HepG2 (cell line): ENCODE measurements at regions not wholly inside any gene's neighbourhood (a gene's known extent, or its start where the extent isn't known, plus 50 kb on each side); places are given as distances from the start of the nearest gene placed in this dataset.

ENCODE experiments used
- ATAC-seq: fragments of 200-7000 bp; cut with Tn5 transposase; 3 replicates; pipeline ENCODE4 v1.9.1; 2020; ENCODE audit warnings: mild to moderate bottlenecking, moderate library complexity
- BruUV-seq: library from RNA; stranded (reverse); fragments of 400-500 nt; replicated peaks from 2 replicates; lab custom pipeline; 2021; lab: Mats Ljungman, UMichigan
- CTCF ChIA-PET: fragments of 300-600 bp; formaldehyde crosslinking; extraction: SDS; loops from one replicate; lab custom pipeline; 2021; ENCODE audit warnings: low total read pairs, inconsistent platforms, low intra/inter-chr PET ratio; lab: Yijun Ruan, JAX
- POLR2A ChIA-PET: fragments of 350-600 bp; sonication (Branson Sonifier 250); formaldehyde crosslinking; loops from one replicate; lab custom pipeline; 2020; ENCODE audit warnings: antibody characterized with exemption, inconsistent platforms; lab: Yijun Ruan, JAX
- DNase-seq: peaks from one replicate; pipeline ENCODE4 v3.0.0-alpha.2; 2015; ENCODE audit warnings: low spot score
- FAIRE-seq: peaks from 3 replicates; lab custom pipeline; 2011; peaks lifted over from hg19 to GRCh38; lab: Jason Lieb, UNC
- H2AFZ ChIP-seq: one replicate; pipeline ENCODE4 v1.6.1; 2011; ENCODE audit warnings: low read length, inconsistent platforms
- H3K27ac ChIP-seq: fragments of 300-600 bp; 3 replicates; pipeline ENCODE4 v1.8.0; 2011; ENCODE audit warnings: mixed run types, mild to moderate bottlenecking, mixed read lengths, low read length, inconsistent platforms; ENCODE audit not compliant: insufficient read depth; ENCODE audit errors: extremely low read length
- H3K27me3 ChIP-seq, 2 experiments: fragments of 200-600 bp in 1 of 2; 2 replicates in 1 of 2; 3 replicates in 1 of 2; pipeline versions ENCODE4 v1.6.0 to v1.8.0; 2011; ENCODE audit warnings: low read length in 2 of 2, mild to moderate bottlenecking in 2 of 2, moderate library complexity in 2 of 2, inconsistent platforms in 1 of 2; ENCODE audit not compliant: insufficient read depth in 2 of 2, control insufficient read depth in 1 of 2
- H3K36me3 ChIP-seq, 2 experiments: fragments of 200-600 bp in 1 of 2; replicated peaks in 1 of 2; 2 replicates in 1 of 2; 3 replicates in 1 of 2; pipeline versions ENCODE4 v1.5.1 to v1.8.0; 2011; ENCODE audit warnings: low read length in 2 of 2, inconsistent platforms in 1 of 2; ENCODE audit not compliant: insufficient read depth in 2 of 2, control insufficient read depth in 1 of 2
- H3K4me1 ChIP-seq: 2 replicates; pipeline ENCODE4 v1.5.1; 2012; ENCODE audit warnings: low read length, inconsistent platforms; ENCODE audit not compliant: insufficient read depth
- H3K4me2 ChIP-seq: 2 replicates; pipeline ENCODE4 v1.6.0; 2011; ENCODE audit warnings: low read depth, low read length, inconsistent platforms
- H3K4me3 ChIP-seq, 3 experiments: fragments of 200-600 bp in 1 of 3; sonication (generic), shearing (Covaris generic) in 1 of 3; replicated peaks in 1 of 3; 2 replicates each; pipeline ENCODE4 v1.5.1; 2011 to 2016; ENCODE audit warnings: low read length in 3 of 3, inconsistent platforms in 2 of 3, low read depth in 2 of 3, mild to moderate bottlenecking in 2 of 3, control low read depth in 1 of 3, mixed read lengths in 1 of 3; ENCODE audit not compliant: insufficient read depth in 1 of 3
- H3K79me2 ChIP-seq: one replicate; pipeline ENCODE4 v1.6.1; 2011; ENCODE audit warnings: low read length, inconsistent platforms; ENCODE audit not compliant: insufficient read depth
- H3K9ac ChIP-seq: 2 replicates; pipeline ENCODE4 v1.6.0; 2011; ENCODE audit warnings: mild to moderate bottlenecking, low read depth, low read length, inconsistent platforms; ENCODE audit not compliant: insufficient read depth
- H3K9me3 ChIP-seq: 2 replicates; pipeline ENCODE4 v1.5.1; 2012; ENCODE audit warnings: mild to moderate bottlenecking, low read length
- H4K20me1 ChIP-seq: 2 replicates; pipeline ENCODE4 v1.6.0; 2011; ENCODE audit warnings: inconsistent platforms, mild to moderate bottlenecking, low read length, moderate library complexity; ENCODE audit not compliant: insufficient read depth
- CEBPB ChIP-seq: IDR thresholded peaks from 2 replicates; pipeline ENCODE4 v1.6.1; 2011; ENCODE audit warnings: low read depth, low read length, improper control_type of control experiment, borderline replicate concordance
- KLF6 ChIP-seq: IDR thresholded peaks from 2 replicates; pipeline ENCODE4 v1.8.0; 2016; ENCODE audit warnings: missing biosample characterization, missing genetic modification reagents
- MAFF ChIP-seq: IDR thresholded peaks from 2 replicates; pipeline ENCODE4 v1.6.1; 2011; ENCODE audit warnings: low read depth, low read length, improper control_type of control experiment
- MAFK ChIP-seq, 2 experiments: IDR thresholded peaks in 1 of 2; conservative IDR thresholded peaks in 1 of 2; 2 replicates each; pipeline ENCODE4 v1.6.1; 2011; ENCODE audit warnings: improper control_type of control experiment in 2 of 2, low read length in 2 of 2
- NR2C2 ChIP-seq: sonication (generic); formaldehyde crosslinking; IDR thresholded peaks from 2 replicates; pipeline ENCODE4 v1.4.0; 2020; ENCODE audit warnings: missing genetic modification reagents, mild to moderate bottlenecking, moderate library complexity, borderline replicate concordance
- WGBS: methylation state at CpG from one replicate; pipeline ENCODE4 v1.1.6; 2017; ENCODE audit warnings: low lambda C conversion rate; 5-methylcytosine and 5-hydroxymethylcytosine counted together
- in situ Hi-C: cut with HindIII; loops from 2 replicates; pipeline ENCODE4 v1.10.0; 2017; ENCODE audit warnings: low pct_unique_long_range_greater_than_20kb; ENCODE audit not compliant: extremely low pct_ligation_motif_present
- intact Hi-C: fragments of 100-400 bp; cut with micrococcal nuclease; formaldehyde crosslinking; loops from one replicate; pipeline ENCODE4 v1.10.0; 2022; ENCODE audit not compliant: unreplicated experiment
- TF ChIP-seq, protein P1 (sequence below): sonication (generic); formaldehyde crosslinking; IDR thresholded peaks from 2 replicates; pipeline ENCODE4 v1.4.0; 2020; ENCODE audit warnings: missing genetic modification reagents, borderline replicate concordance

DNA sequence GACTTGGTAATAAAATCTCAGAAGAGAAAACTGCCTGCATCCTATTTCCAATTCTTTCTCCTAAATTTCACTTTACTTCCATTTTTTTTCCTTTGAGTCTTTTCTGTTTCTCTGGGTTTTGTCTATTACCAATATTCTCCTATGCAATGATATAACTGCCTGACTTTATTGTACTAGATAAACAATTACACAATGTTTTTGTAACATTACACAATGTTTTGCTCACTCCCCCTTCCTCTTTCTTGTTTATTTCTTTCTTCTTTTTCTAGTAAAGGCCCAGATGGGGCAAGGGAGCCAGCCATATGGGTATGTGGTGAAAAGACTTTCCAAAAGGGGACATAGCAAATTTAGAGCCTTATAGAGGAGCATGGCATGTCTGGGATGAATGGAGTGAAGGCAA, 278.7 kb upstream of the PHYHIPL start:
- ATAC-seq (no peak), DNase-seq (no peak), FAIRE-seq (no peak)
- Histone ChIP-seq H3K27ac (no peak overlapping the region), H3K79me2 (no peaks in the 10 kb centered on the region), H2AFZ (no peak overlapping the region), H3K36me3 (no peaks in the 10 kb centered on the region), H3K4me2 (no peak overlapping the region), H3K4me1 (peaks cover 25% of the 10 kb centered on the region), H3K9me3 (no peaks in the 10 kb centered on the region), H4K20me1 (no peaks in the 10 kb centered on the region), H3K9ac (no peak overlapping the region), H3K27me3 (no peaks in the 10 kb centered on the region), H3K4me3 (no peak overlapping the region)
- in situ Hi-C loops = no loop called here
- no TSS peak for BruUV-seq
- intact Hi-C loops = loop anchor here (5.0 to 10.0 kb wide), 3 partner anchors 285 to 725 kb away; no protein-coding TSS in a partner anchor
- POLR2A ChIA-PET = no interaction called here
- TF ChIP-seq KLF6 (no peak), CEBPB (peak; percentile 40)
- CTCF ChIA-PET = no interaction called here

DNA sequence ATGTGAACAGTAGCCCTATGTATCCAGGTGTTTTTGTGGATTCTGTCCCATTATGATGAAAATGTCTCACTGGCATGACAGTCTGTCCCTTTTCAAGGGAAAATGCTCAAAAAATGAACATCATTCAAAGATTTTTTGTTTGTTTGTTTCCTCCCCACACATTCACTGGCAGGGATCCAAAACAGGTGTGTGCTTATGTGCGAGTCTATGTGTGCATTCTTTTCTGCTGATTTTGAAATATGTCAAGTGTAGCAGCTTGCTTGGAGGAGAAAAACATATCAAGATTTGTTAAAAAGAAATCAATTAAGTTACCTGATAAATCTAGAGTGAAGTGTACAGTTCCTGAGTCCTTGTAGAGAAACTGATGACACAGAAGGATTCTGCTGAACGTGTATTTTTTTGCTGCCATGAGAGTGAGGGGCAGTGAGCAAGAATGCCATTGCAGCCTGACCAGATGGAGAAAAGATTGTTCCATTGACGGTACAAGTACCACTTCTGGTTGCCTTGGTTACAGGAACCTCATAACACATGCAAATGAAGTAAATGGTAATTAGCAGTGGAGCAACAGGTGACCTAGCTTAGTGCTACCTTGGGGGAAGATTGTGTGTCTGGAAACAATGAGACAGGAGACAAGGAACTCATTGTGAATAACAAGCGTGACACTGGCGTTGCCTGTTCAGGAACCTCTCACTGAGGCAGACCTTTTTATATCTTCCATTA, 277.4 kb upstream of the PHYHIPL start:
- FAIRE-seq (no peak), ATAC-seq (no peak), DNase-seq (no peak)
- 46% methylated on average over 5 of the region's 5 CpGs for WGBS
- Histone ChIP-seq H3K9me3 (no peaks in the 10 kb centered on the region), H3K36me3 (no peaks in the 10 kb centered on the region), H2AFZ (no peak overlapping the region), H3K27ac (no peak overlapping the region), H3K27me3 (peaks cover 0 to 4% of the 10 kb centered on the region in 2 experiments; a peak in 1 of 5 replicates), H4K20me1 (no peaks in the 10 kb centered on the region), H3K4me3 (no peak overlapping the region), H3K4me2 (no peak overlapping the region), H3K9ac (no peak overlapping the region), H3K79me2 (no peaks in the 10 kb centered on the region), H3K4me1 (peaks cover 25% of the 10 kb centered on the region)
- CTCF ChIA-PET = no interaction called here
- intact Hi-C loops (loop anchor here (5.0 to 10.0 kb wide), 3 partner anchors 283 to 723 kb away; no protein-coding TSS in a partner anchor), in situ Hi-C loops (no loop called here)
- BruUV-seq = no TSS peak
- POLR2A ChIA-PET = no interaction called here
- TF ChIP-seq NR2C2 (CRISPR knock-in tag) (no peak), MAFK (conservative IDR thresholded peaks at IDR 0.05 in 1 of 2, IDR thresholded peaks at IDR 0.05 in 1 of 2; ENCODE audit: low read length in 2 of 2) (peak in 1 of 2 experiments; percentile 23; a peak in 1 of 4 replicates), MAFF (0 out of 2 replicates have a peak, but pooled peaks have one; percentile 14)
- TF ChIP-seq, protein P1, sequence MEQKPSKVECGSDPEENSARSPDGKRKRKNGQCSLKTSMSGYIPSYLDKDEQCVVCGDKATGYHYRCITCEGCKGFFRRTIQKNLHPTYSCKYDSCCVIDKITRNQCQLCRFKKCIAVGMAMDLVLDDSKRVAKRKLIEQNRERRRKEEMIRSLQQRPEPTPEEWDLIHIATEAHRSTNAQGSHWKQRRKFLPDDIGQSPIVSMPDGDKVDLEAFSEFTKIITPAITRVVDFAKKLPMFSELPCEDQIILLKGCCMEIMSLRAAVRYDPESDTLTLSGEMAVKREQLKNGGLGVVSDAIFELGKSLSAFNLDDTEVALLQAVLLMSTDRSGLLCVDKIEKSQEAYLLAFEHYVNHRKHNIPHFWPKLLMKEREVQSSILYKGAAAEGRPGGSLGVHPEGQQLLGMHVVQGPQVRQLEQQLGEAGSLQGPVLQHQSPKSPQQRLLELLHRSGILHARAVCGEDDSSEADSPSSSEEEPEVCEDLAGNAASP = no peak
